Peyer's patch (tissue), 4 donors: ENCODE measurements at regions not wholly inside any gene's neighbourhood (a gene's known extent, or its start where the extent isn't known, plus 50 kb on each side); places are given as distances from the start of the nearest gene placed in this dataset.

Experiments used
- POLR2A ChIP-seq, 2 donors: fragments of 450-650 bp; IDR thresholded peaks; one replicate each; pipeline ENCODE4 v1.5.1; 2017; ENCODE audit warnings: antibody characterized with exemption in 2 of 2, mild to moderate bottlenecking in 2 of 2, moderate library complexity in 2 of 2
- TF ChIP-seq, protein P1 (sequence below), 6 experiments: fragments of 450-650 bp in 4 of 6; fragments of 200-600 bp in 2 of 6; sonication (generic) in 1 of 6; IDR thresholded peaks; one replicate each; pipeline ENCODE4 v1.5.1; 2017 to 2019; ENCODE audit warnings: antibody characterized with exemption in 6 of 6, mild to moderate bottlenecking in 3 of 6, moderate library complexity in 1 of 6

DNA sequence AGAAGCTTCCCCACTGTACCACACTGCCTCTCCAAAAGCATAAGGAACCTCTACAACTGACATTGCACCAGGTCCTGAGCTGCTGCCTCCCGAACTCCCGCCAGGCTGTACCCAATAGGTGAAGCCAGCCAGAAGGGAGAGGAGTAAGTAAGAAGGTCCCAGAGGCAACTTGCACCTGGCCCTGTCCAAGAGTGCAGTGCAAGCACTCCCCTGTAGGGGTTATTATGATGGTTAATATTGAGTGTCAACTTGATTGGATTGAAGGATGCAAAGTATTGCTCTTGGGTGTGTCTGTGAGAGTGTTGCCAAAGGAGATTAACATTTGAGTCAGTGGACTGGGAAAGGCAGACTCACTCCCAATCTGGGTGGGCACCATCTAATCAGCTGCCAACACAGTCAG, 879.3 kb upstream of the SLIT2 start:
- TF ChIP-seq, protein P1, sequence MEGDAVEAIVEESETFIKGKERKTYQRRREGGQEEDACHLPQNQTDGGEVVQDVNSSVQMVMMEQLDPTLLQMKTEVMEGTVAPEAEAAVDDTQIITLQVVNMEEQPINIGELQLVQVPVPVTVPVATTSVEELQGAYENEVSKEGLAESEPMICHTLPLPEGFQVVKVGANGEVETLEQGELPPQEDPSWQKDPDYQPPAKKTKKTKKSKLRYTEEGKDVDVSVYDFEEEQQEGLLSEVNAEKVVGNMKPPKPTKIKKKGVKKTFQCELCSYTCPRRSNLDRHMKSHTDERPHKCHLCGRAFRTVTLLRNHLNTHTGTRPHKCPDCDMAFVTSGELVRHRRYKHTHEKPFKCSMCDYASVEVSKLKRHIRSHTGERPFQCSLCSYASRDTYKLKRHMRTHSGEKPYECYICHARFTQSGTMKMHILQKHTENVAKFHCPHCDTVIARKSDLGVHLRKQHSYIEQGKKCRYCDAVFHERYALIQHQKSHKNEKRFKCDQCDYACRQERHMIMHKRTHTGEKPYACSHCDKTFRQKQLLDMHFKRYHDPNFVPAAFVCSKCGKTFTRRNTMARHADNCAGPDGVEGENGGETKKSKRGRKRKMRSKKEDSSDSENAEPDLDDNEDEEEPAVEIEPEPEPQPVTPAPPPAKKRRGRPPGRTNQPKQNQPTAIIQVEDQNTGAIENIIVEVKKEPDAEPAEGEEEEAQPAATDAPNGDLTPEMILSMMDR (IDR thresholded peaks at IDR 0.05), result no peak
- no peak for TF ChIP-seq POLR2A (IDR thresholded peaks at IDR 0.05)
